ACC112 (cell line): ENCODE measurements at regions not wholly inside any gene's neighbourhood (a gene's known extent, or its start where the extent isn't known, plus 50 kb on each side); places are given as distances from the start of the nearest gene placed in this dataset.
"Not testable (repeated sequence)": the region's sequence is repeated elsewhere in the genome, so short reads cannot be mapped to it uniquely, and the experiment has no call there.

Experiments
- H2AFZ ChIP-seq: fragments of 200-600 bp; sonication (generic); one replicate; pipeline ENCODE4 v1.6.0; 2017; ENCODE audit warnings: antibody characterized with exemption, low read length; ENCODE audit not compliant: unreplicated experiment
- H3K27ac ChIP-seq: fragments of 200-600 bp; sonication (generic); 2 replicates; pipeline ENCODE4 v1.5.1; 2014; ENCODE audit warnings: low read depth, mild to moderate bottlenecking, antibody characterized with exemption, low read length, moderate library complexity
- H3K27me3 ChIP-seq: fragments of 200-600 bp; sonication (generic); 2 replicates; pipeline ENCODE4 v1.6.1; 2014; ENCODE audit warnings: mild to moderate bottlenecking, antibody characterized with exemption, low read length, moderate library complexity, mixed read lengths; ENCODE audit not compliant: insufficient read depth
- H3K36me3 ChIP-seq: fragments of 200-600 bp; sonication (generic); 2 replicates; pipeline ENCODE4 v1.6.1; 2016; ENCODE audit warnings: mild to moderate bottlenecking, antibody characterized with exemption, low read length, moderate library complexity, mixed read lengths; ENCODE audit not compliant: insufficient read depth
- H3K4me1 ChIP-seq: fragments of 200-600 bp; sonication (generic); one replicate; pipeline ENCODE4 v1.6.1; 2016; ENCODE audit warnings: low read length, mixed read lengths; ENCODE audit not compliant: insufficient read depth, unreplicated experiment, control insufficient read depth
- H3K4me3 ChIP-seq: fragments of 200-600 bp; sonication (generic); 2 replicates; pipeline ENCODE4 v1.5.1; 2014; ENCODE audit warnings: mild to moderate bottlenecking, low read depth, low read length
- H3K79me2 ChIP-seq: fragments of 200-600 bp; sonication (generic); one replicate; pipeline ENCODE4 v1.6.0; 2016; ENCODE audit warnings: low read length; ENCODE audit not compliant: control insufficient read depth, unreplicated experiment, insufficient read depth

DNA sequence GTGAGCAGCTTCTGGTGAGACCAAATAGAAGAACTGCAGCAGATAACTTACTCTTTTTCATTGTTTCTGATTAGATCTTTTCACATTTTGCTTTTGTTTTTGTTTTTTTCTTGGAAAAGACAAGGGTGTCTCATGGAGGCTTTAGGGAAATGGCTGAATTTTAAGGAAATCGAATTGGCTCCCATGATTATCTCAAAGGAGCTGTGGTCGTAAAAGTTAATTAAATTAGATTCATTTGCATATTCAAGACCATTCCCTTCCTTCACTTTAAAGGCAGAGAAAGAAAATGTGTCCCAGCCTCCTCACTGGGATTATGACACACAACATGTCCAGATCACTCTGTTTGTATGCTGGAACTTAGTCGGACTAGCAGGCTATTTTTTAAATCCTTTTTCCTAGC lies 106.4 kb upstream of the MDM1 start:
- H3K79me2 ChIP-seq, result no peaks in the 10 kb centered on the region
- H3K36me3 ChIP-seq, result no peaks in the 10 kb centered on the region
- peaks cover 9% of the 10 kb centered on the region for H3K4me1 ChIP-seq
- no peak overlapping the region for H2AFZ ChIP-seq
- H3K4me3 ChIP-seq, result no peak overlapping the region
- H3K27me3 ChIP-seq, result no peaks in the 10 kb centered on the region
- no peak overlapping the region for H3K27ac ChIP-seq

DNA sequence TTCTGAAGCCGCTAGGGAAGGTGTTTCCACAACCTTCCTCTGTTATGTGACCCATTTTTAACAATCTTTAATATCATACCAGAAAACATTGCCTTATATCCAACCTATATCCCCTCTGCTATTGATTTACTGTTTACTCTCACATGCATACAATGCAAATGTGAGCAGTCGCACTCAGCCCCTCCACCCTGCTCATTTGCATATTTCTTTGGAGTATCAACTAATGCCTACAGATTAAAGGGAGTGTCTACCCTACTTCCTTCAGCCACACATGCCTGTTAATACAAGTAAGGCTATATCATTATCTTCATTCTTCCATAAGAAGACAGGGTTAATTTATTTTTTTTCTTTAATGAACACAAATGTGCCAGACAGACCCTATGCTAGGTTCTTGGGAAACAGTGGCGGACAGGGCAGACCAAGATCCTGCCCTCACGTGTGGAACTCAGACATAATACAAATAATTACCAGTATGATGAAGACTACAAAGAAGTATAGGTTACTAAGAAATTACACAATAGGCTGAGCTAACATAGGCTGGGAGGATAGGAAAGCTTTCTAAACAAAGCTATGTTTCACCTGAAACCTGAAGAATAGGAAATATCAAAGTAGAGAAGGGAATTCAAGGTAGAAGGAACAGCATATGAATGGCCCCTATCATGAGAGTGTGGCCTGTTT lies 107.3 kb upstream of the MDM1 start:
- Histone ChIP-seq H2AFZ (no peak overlapping the region), H3K27ac (no peak overlapping the region), H3K27me3 (no peaks in the 10 kb centered on the region), H3K4me1 (peaks cover 9% of the 10 kb centered on the region), H3K36me3 (no peaks in the 10 kb centered on the region), H3K4me3 (no peak overlapping the region), H3K79me2 (no peaks in the 10 kb centered on the region)

DNA sequence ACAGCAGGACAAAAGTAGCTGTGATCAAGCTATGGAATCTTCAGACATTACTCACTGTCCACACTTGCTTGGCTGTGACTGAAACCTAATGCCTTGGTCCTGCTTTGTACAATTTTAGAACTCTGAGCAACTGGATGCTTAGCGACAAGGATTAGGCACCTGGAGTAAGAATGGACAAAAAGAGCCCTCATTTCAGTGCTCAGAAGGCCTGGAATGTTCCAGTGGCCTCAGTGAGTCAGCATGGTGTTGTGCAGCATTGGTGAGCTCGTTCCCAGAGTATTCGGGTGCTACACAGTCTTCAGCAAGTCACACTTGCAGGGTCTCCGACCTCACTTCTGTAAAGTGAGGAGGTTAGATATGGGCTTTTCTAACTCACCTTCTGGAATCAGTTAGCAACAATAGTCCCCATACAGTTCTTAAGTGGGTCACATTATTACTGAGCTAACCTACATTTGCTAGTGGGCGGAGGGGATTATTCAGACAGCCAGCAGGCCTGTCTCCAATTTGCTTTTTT lies 108.0 kb upstream of the MDM1 start:
- Histone ChIP-seq H3K27ac (no peak overlapping the region), H3K79me2 (no peaks in the 10 kb centered on the region), H2AFZ (no peak overlapping the region), H3K4me1 (peaks cover 9% of the 10 kb centered on the region), H3K27me3 (no peaks in the 10 kb centered on the region), H3K4me3 (no peak overlapping the region), H3K36me3 (no peaks in the 10 kb centered on the region)

DNA sequence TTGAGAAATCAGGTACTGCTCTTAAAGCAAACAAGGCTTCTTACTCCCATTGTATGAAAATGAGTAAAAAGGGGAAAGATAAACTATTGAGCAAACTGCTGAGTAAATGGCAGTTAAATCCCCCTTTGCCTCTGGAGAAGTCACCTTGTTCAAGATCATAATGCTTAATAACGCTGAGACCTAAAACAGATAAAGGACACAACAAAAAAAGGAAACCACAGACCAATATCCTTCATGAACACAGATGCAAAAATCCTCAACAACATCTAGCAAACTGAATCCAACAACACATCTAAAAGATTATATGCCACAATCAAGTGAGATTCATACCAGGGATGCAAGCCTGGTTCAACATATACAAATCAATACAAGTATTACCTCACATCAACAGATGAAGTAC lies 109.0 kb upstream of the MDM1 start:
- Histone ChIP-seq H3K27me3 (no peaks in the 10 kb centered on the region), H2AFZ (no peak overlapping the region), H3K79me2 (no peaks in the 10 kb centered on the region), H3K36me3 (no peaks in the 10 kb centered on the region), H3K4me3 (no peak overlapping the region), H3K4me1 (peaks cover 9% of the 10 kb centered on the region), H3K27ac (no peak overlapping the region)

DNA sequence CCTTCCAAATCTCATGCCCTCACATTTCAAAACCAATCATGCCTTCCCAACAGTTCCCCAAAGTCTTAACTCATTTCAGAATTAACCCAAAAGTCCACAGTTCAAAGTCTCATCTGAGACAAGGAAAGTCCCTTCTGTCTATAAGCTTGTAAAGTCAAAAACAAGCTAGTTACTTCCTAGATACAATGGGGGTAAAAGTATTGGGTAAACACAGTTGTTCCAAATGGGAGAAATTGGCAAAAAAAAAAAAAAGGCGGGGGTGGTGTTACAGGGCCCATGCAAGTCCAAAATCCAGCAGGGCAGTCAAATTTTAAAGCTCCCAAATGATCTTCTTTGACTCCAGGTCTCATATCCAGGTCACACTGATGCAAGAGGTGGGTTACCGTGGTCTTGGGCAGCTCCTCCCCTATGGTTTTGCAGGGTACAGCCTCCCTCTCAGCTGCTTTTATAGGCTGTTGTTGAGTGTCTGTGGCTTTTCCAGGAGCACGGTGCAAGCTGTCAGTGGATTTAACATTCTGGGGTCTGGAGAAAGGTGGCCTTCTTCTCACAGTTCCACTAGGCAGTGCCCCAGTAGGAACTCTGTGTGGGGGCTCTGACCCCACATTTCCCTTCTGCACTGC lies 110.3 kb upstream of the MDM1 start:
- not testable (repeated sequence) for H3K27ac ChIP-seq, H3K79me2 ChIP-seq, H3K27me3 ChIP-seq, H3K4me1 ChIP-seq, H3K4me3 ChIP-seq, H2AFZ ChIP-seq, H3K36me3 ChIP-seq

DNA sequence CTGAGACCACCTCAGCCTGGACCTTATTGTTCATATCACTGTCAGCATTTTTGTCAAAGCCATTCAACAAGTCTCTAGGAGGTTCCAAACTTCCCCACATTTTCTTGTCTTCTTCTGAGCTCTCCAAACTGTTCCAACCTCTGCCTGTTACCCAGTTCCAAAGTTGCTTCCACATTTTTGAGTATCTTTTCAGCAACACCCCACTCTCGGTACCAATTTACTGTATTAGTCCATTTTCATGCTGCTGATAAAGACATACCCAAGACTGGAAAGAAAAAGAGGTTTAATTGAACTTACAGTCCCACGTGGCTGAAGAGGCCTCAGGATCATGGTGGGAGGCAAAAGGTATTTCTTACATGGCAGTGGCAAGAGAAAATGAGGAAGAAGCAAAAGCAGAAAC lies 111.5 kb upstream of the MDM1 start:
- H3K79me2 ChIP-seq, H3K27ac ChIP-seq, H2AFZ ChIP-seq, H3K4me3 ChIP-seq, H3K27me3 ChIP-seq, H3K36me3 ChIP-seq, H3K4me1 ChIP-seq: not testable (repeated sequence)

DNA sequence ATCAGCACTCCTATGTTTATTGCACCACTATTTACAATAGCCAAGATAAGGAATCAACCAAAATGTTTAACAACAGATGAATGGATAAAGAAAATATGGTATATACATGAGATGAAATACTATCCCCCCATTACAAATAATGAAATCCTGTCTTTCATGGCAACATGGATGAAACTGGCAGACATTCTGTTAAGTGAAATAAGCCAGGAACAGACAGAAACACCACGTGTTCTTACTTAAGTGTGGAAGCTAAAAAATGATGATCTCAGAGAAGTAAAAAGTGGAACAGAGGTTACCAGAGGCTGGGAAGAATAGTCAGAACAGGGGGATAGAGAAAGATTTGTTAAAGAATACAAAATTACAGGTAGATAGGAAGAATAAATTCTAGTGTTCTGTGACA lies 113.7 kb upstream of the MDM1 start:
- Histone ChIP-seq H3K79me2 (no peaks in the 10 kb centered on the region), H2AFZ (no peak overlapping the region), H3K4me3 (no peak overlapping the region), H3K36me3 (no peaks in the 10 kb centered on the region), H3K4me1 (peaks cover under 1% of the 10 kb centered on the region), H3K27me3 (no peaks in the 10 kb centered on the region), H3K27ac (no peak overlapping the region)

DNA sequence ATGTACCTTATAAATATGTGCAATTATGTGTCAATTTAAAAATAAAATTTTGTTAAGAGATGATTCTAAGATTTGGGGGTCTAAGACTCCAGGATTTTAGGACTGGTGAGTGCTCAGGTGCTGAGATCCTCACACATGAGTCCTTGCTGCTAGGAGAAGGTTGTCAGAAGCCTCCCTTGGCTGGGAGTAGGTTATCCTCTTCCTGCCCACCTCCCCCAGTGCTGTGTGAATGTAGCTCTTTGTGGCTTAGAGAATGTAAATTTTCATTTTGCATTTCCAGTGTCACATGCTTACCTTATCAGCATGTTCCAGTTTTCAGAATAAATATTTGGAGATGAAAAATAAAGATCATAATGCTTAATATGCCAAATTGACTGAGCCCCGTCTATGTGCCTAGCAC lies 114.2 kb upstream of the MDM1 start:
- H2AFZ ChIP-seq, result no peak overlapping the region
- H3K36me3 ChIP-seq, result no peaks in the 10 kb centered on the region
- peaks cover 6% of the 10 kb centered on the region for H3K4me1 ChIP-seq
- no peak overlapping the region for H3K4me3 ChIP-seq
- H3K27ac ChIP-seq, result no peak overlapping the region
- H3K79me2 ChIP-seq, result no peaks in the 10 kb centered on the region
- no peaks in the 10 kb centered on the region for H3K27me3 ChIP-seq

DNA sequence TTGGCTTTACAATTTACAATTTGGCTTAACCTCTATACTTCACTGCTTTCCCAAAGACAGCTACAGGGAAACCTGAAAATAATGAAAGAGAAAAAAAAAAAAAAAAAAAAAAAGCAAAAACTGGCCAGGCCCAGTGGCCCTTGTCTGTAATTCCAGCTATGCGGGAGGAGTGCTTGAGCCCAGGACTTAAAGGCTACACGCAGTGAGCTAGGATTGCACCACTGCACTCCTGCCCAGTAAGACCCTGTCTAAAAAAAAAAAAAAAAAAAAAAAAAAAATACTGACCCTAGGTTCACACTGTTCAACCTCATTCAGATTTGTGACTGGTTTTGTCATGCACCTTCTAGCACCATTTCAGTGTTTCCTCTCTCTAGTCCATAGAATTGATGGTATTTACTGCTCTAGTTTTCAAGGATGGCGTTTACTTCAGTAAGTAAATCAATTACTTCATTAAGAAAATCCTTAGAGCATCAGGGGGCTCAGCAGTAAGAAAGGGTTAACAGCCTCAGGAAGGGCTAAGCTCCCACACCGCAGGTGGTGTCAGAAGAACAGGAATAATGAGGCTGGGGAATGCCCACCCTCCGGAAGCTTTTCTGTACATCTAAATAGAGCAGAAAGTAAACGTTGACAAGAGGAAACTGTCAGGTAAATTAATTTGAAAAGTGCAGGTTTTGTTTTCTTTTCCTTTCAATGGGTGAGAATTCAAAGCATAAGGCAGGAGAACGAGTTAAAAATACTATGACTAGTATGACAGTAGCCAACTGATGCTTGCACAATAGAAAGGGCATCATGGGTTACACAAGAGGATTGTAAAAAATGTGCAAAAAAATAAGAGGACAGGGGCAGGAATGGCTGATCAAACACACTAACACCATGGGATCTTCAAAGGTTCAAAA lies 115.0 kb upstream of the MDM1 start:
- H2AFZ ChIP-seq, result no peak overlapping the region
- H3K4me3 ChIP-seq, result no peak overlapping the region
- H3K27me3 ChIP-seq, result no peaks in the 10 kb centered on the region
- H3K79me2 ChIP-seq, result no peaks in the 10 kb centered on the region
- H3K36me3 ChIP-seq, result no peaks in the 10 kb centered on the region
- H3K27ac ChIP-seq, result no peak overlapping the region
- H3K4me1 ChIP-seq, result peaks cover 14% of the 10 kb centered on the region

DNA sequence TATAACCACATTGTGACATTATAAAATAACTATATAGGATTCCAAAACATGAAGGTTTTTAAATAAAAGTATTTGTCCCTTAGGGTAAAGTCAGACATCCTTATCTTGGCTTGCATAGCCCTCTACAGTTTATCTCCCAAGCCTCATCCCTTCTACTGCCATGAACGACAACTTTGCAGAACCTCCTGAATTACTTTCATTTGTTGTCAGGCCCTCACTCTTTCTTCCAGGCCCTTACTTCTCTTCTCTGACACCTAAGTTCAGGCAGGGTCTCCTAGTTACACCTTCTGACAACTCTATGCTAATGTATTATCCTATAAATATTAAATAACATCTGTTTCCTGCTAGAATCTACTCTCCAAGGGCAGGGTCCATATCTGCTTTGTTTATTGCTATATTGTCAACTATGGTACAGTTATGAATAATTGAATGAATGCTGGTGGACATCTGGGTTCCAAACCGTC lies 115.7 kb upstream of the MDM1 start:
- Histone ChIP-seq H3K4me1 (peaks cover 15% of the 10 kb centered on the region), H3K79me2 (no peaks in the 10 kb centered on the region), H2AFZ (no peak overlapping the region), H3K27me3 (no peaks in the 10 kb centered on the region), H3K4me3 (no peak overlapping the region), H3K27ac (no peak overlapping the region), H3K36me3 (no peaks in the 10 kb centered on the region)
